Neuron (in vitro differentiated cells): ENCODE measurements at regions not wholly inside any gene's neighbourhood (a gene's known extent, or its start where the extent isn't known, plus 50 kb on each side); places are given as distances from the start of the nearest gene placed in this dataset.

Source experiments
- H2AFZ ChIP-seq: one replicate; pipeline ENCODE4 v1.6.1; 2013; ENCODE audit warnings: low read depth, mild to moderate bottlenecking, inconsistent platforms, low read length, moderate library complexity
- H3K27me3 ChIP-seq: one replicate; pipeline ENCODE4 v1.6.1; 2013; ENCODE audit warnings: low read length; ENCODE audit not compliant: insufficient read depth
- H3K36me3 ChIP-seq: one replicate; pipeline ENCODE4 v1.6.1; 2013; ENCODE audit warnings: low read length; ENCODE audit not compliant: insufficient read depth
- H3K4me1 ChIP-seq: one replicate; pipeline ENCODE4 v1.6.1; 2013; ENCODE audit warnings: low read length; ENCODE audit not compliant: insufficient read depth
- H3K4me3 ChIP-seq: 2 replicates; pipeline ENCODE4 v1.5.1; 2013; ENCODE audit warnings: mild to moderate bottlenecking, low read length, moderate library complexity
- H3K9me3 ChIP-seq: one replicate; pipeline ENCODE4 v1.6.1; 2013; ENCODE audit warnings: low read length

GRCh38 chr5:25393957-25394356 lies 749.2 kb upstream of the CDH10 start:
- H3K9me3 ChIP-seq, result no peaks in the 10 kb centered on the region
- no peaks in the 10 kb centered on the region for H3K36me3 ChIP-seq
- H3K4me3 ChIP-seq, result no peak overlapping the region
- H3K4me1 ChIP-seq, result no peaks in the 10 kb centered on the region
- H3K27me3 ChIP-seq, result no peaks in the 10 kb centered on the region
- H2AFZ ChIP-seq, result no peak overlapping the region

GRCh38 chr5:25393256-25393655 lies 748.5 kb upstream of the CDH10 start:
- no peak overlapping the region for H3K4me3 ChIP-seq
- no peak overlapping the region for H2AFZ ChIP-seq
- H3K36me3 ChIP-seq, result no peaks in the 10 kb centered on the region
- no peaks in the 10 kb centered on the region for H3K9me3 ChIP-seq
- H3K27me3 ChIP-seq, result no peaks in the 10 kb centered on the region
- no peaks in the 10 kb centered on the region for H3K4me1 ChIP-seq

- no peak overlapping the region for H2AFZ ChIP-seq
- H3K27me3 ChIP-seq, result no peaks in the 10 kb centered on the region
- H3K4me1 ChIP-seq, result peaks cover 4% of the 10 kb centered on the region
- H3K4me3 ChIP-seq, result no peak overlapping the region
- no peaks in the 10 kb centered on the region for H3K36me3 ChIP-seq
- H3K9me3 ChIP-seq, result no peaks in the 10 kb centered on the region
Measured at GRCh38 chr5:25387953-25388352, 743.2 kb upstream of the CDH10 start.

- no peak overlapping the region for H3K4me3 ChIP-seq
- H3K27me3 ChIP-seq, result no peaks in the 10 kb centered on the region
- H3K4me1 ChIP-seq, result no peaks in the 10 kb centered on the region
- H2AFZ ChIP-seq, result no peak overlapping the region
- H3K36me3 ChIP-seq, result no peaks in the 10 kb centered on the region
- H3K9me3 ChIP-seq, result no peaks in the 10 kb centered on the region
Measured at GRCh38 chr5:25362799-25363198, 718.0 kb upstream of the CDH10 start.

GRCh38 chr5:25358919-25359318 lies 714.1 kb upstream of the CDH10 start:
- H3K36me3 ChIP-seq, result no peaks in the 10 kb centered on the region
- H2AFZ ChIP-seq, result no peak overlapping the region
- H3K4me1 ChIP-seq, result no peaks in the 10 kb centered on the region
- no peak overlapping the region for H3K4me3 ChIP-seq
- H3K9me3 ChIP-seq, result no peaks in the 10 kb centered on the region
- H3K27me3 ChIP-seq, result no peaks in the 10 kb centered on the region

- H3K36me3 ChIP-seq, result no peaks in the 10 kb centered on the region
- no peaks in the 10 kb centered on the region for H3K4me1 ChIP-seq
- H2AFZ ChIP-seq, result no peak overlapping the region
- H3K4me3 ChIP-seq, result no peak overlapping the region
- H3K27me3 ChIP-seq, result no peaks in the 10 kb centered on the region
- H3K9me3 ChIP-seq, result no peaks in the 10 kb centered on the region
Measured at GRCh38 chr5:25357605-25358004, 712.8 kb upstream of the CDH10 start.

- H3K4me3 ChIP-seq, result no peak overlapping the region
- no peaks in the 10 kb centered on the region for H3K36me3 ChIP-seq
- no peaks in the 10 kb centered on the region for H3K9me3 ChIP-seq
- no peak overlapping the region for H2AFZ ChIP-seq
- no peaks in the 10 kb centered on the region for H3K27me3 ChIP-seq
- H3K4me1 ChIP-seq, result peaks cover 6% of the 10 kb centered on the region
Measured at GRCh38 chr5:25349746-25350145, 705.0 kb upstream of the CDH10 start.

GRCh38 chr5:25345240-25345771 lies 700.5 kb upstream of the CDH10 start:
- Histone ChIP-seq H3K36me3 (no peaks in the 10 kb centered on the region), H2AFZ (no peak overlapping the region), H3K27me3 (no peaks in the 10 kb centered on the region), H3K4me1 (peaks cover 6% of the 10 kb centered on the region), H3K9me3 (no peaks in the 10 kb centered on the region), H3K4me3 (no peak overlapping the region)

- Histone ChIP-seq H3K4me1 (no peaks in the 10 kb centered on the region), H3K27me3 (no peaks in the 10 kb centered on the region), H3K4me3 (no peak overlapping the region), H3K36me3 (no peaks in the 10 kb centered on the region), H2AFZ (no peak overlapping the region), H3K9me3 (no peaks in the 10 kb centered on the region)
Measured at GRCh38 chr5:25339541-25339940, 694.8 kb upstream of the CDH10 start.

GRCh38 chr5:25334350-25334749 lies 689.6 kb upstream of the CDH10 start:
- H3K27me3 ChIP-seq, result no peaks in the 10 kb centered on the region

GRCh38 chr5:25330721-25331120 lies 685.9 kb upstream of the CDH10 start:
- no peaks in the 10 kb centered on the region for H3K36me3 ChIP-seq

More at GRCh38 chr5:25334350-25334749, 689.6 kb upstream of the CDH10 start:
- no peak overlapping the region for H2AFZ ChIP-seq
- H3K4me3 ChIP-seq, result no peak overlapping the region
- H3K9me3 ChIP-seq, result no peaks in the 10 kb centered on the region
- H3K36me3 ChIP-seq, result no peaks in the 10 kb centered on the region
- H3K4me1 ChIP-seq, result no peaks in the 10 kb centered on the region

GRCh38 chr5:25327172-25327571 lies 682.4 kb upstream of the CDH10 start:
- Histone ChIP-seq H3K36me3 (no peaks in the 10 kb centered on the region), H3K9me3 (no peaks in the 10 kb centered on the region), H3K27me3 (no peaks in the 10 kb centered on the region), H2AFZ (no peak overlapping the region), H3K4me3 (no peak overlapping the region), H3K4me1 (no peaks in the 10 kb centered on the region)

More at GRCh38 chr5:25330721-25331120, 685.9 kb upstream of the CDH10 start:
- Histone ChIP-seq H3K4me3 (no peak overlapping the region), H2AFZ (no peak overlapping the region), H3K4me1 (no peaks in the 10 kb centered on the region), H3K9me3 (no peaks in the 10 kb centered on the region), H3K27me3 (no peaks in the 10 kb centered on the region)

GRCh38 chr5:25301836-25302235 lies 657.1 kb upstream of the CDH10 start:
- Histone ChIP-seq H3K4me1 (no peaks in the 10 kb centered on the region), H3K27me3 (no peaks in the 10 kb centered on the region), H3K9me3 (no peaks in the 10 kb centered on the region), H2AFZ (no peak overlapping the region), H3K36me3 (no peaks in the 10 kb centered on the region), H3K4me3 (no peak overlapping the region)

- H3K4me3 ChIP-seq, result no peak overlapping the region
- H3K9me3 ChIP-seq, result no peaks in the 10 kb centered on the region
- no peaks in the 10 kb centered on the region for H3K27me3 ChIP-seq
- H2AFZ ChIP-seq, result no peak overlapping the region
- no peaks in the 10 kb centered on the region for H3K4me1 ChIP-seq
- H3K36me3 ChIP-seq, result no peaks in the 10 kb centered on the region
Measured at GRCh38 chr5:25295067-25295466, 650.3 kb upstream of the CDH10 start.
